AG09309 (cell line): ENCODE measurements at regions not wholly inside any gene's neighbourhood (a gene's known extent, or its start where the extent isn't known, plus 50 kb on each side); places are given as distances from the start of the nearest gene placed in this dataset.

Source experiments
- DNase-seq: peaks from one replicate; pipeline ENCODE4 v3.0.0-alpha.2; 2010; ENCODE audit warnings: low read depth
- H3K4me3 ChIP-seq: 2 replicates; pipeline ENCODE4 v1.5.1; 2011; ENCODE audit warnings: mild to moderate bottlenecking, low read depth, low read length, moderate library complexity; ENCODE audit not compliant: control insufficient read depth
- CTCF ChIP-seq: IDR thresholded peaks from 2 replicates; pipeline ENCODE4 v1.5.1; 2011; ENCODE audit warnings: mild to moderate bottlenecking, low read depth, low read length, inconsistent platforms; ENCODE audit not compliant: insufficient read depth, control insufficient read depth; ENCODE audit errors: missing control alignments

- no peak overlapping the region for H3K4me3 ChIP-seq
- DNase-seq: no peak
- TF ChIP-seq CTCF: no peak
These were observed 206.0 kb downstream of the DMRT2 start for GRCh38 chr9:1256178-1256577.

GRCh38 chr9:1261266-1261665, 211.1 kb downstream of the DMRT2 start:
- no peak overlapping the region for H3K4me3 ChIP-seq
- no peak for TF ChIP-seq CTCF
- DNase-seq: no peak

GRCh38 chr9:1261879-1262766, 212.0 kb downstream of the DMRT2 start:
- no peak for TF ChIP-seq CTCF
- H3K4me3 ChIP-seq: no peak overlapping the region
- no peak for DNase-seq

GRCh38 chr9:1267141-1267570, 217.0 kb downstream of the DMRT2 start:
- H3K4me3 ChIP-seq: no peak overlapping the region
- DNase-seq: no peak
- TF ChIP-seq CTCF: no peak

GRCh38 chr9:1267581-1267980, 217.4 kb downstream of the DMRT2 start:
- no peak overlapping the region for H3K4me3 ChIP-seq
- no peak for DNase-seq
- TF ChIP-seq CTCF: no peak

- no peak for TF ChIP-seq CTCF
- DNase-seq: no peak
- no peak overlapping the region for H3K4me3 ChIP-seq
These were observed 219.6 kb downstream of the DMRT2 start for GRCh38 chr9:1269533-1270315.
